Hepatocyte (in vitro differentiated cells): ENCODE measurements at regions not wholly inside any gene's neighbourhood (a gene's known extent, or its start where the extent isn't known, plus 50 kb on each side); places are given as distances from the start of the nearest gene placed in this dataset.
A peak's percentile ranks its signal among the peaks of the same experiment; 100 is the strongest.

Source experiments
- DNase-seq: peaks from one replicate; pipeline ENCODE4 v3.0.0-alpha.2; 2016; ENCODE audit warnings: low spot score
- H2AFZ ChIP-seq: fragments of 200-600 bp; sonication (generic); 2 replicates; pipeline ENCODE4 v1.6.0; 2016; ENCODE audit warnings: antibody characterized with exemption, mild to moderate bottlenecking
- H3K27ac ChIP-seq: fragments of 200-600 bp; sonication (generic); 2 replicates; pipeline ENCODE4 v1.5.1; 2016; ENCODE audit warnings: mild to moderate bottlenecking
- H3K27me3 ChIP-seq: fragments of 200-600 bp; sonication (generic); 2 replicates; pipeline ENCODE4 v1.6.1; 2016
- H3K36me3 ChIP-seq: fragments of 200-600 bp; sonication (generic); replicated peaks from 2 replicates; pipeline ENCODE4 v1.5.1; 2016; ENCODE audit warnings: low read depth; ENCODE audit not compliant: insufficient read depth
- H3K4me1 ChIP-seq: fragments of 200-600 bp; sonication (generic); 2 replicates; pipeline ENCODE4 v1.5.1; 2016; ENCODE audit warnings: mild to moderate bottlenecking, moderate library complexity; ENCODE audit not compliant: insufficient read depth
- H3K4me2 ChIP-seq: fragments of 200-600 bp; sonication (generic); 2 replicates; pipeline ENCODE4 v1.6.0; 2016
- H3K4me3 ChIP-seq: fragments of 200-600 bp; sonication (generic); 2 replicates; pipeline ENCODE4 v1.5.1; 2016; ENCODE audit warnings: mild to moderate bottlenecking
- H3K79me2 ChIP-seq: fragments of 200-600 bp; sonication (generic); 2 replicates; pipeline ENCODE4 v1.6.0; 2017; ENCODE audit warnings: mild to moderate bottlenecking
- H3K9me2 ChIP-seq: fragments of 200-600 bp; sonication (generic); replicated peaks from 2 replicates; pipeline ENCODE4 v1.6.0; 2017; ENCODE audit warnings: mild to moderate bottlenecking; ENCODE audit not compliant: insufficient read depth
- H3K9me3 ChIP-seq: fragments of 200-600 bp; sonication (generic); 2 replicates; pipeline ENCODE4 v1.5.1; 2016; ENCODE audit warnings: low read depth, mild to moderate bottlenecking
- H4K20me1 ChIP-seq: fragments of 200-600 bp; sonication (generic); 2 replicates; pipeline ENCODE4 v1.6.0; 2016; ENCODE audit warnings: mild to moderate bottlenecking; ENCODE audit not compliant: insufficient read depth, poor library complexity, severe bottlenecking
- CTCF ChIP-seq: fragments of 200-600 bp; sonication (generic); IDR thresholded peaks from 2 replicates; pipeline ENCODE4 v1.5.1; 2016; ENCODE audit warnings: antibody characterized with exemption, mild to moderate bottlenecking; ENCODE audit not compliant: poor library complexity
- EZH2 ChIP-seq: fragments of 200-600 bp; sonication (generic); IDR thresholded peaks from 2 replicates; pipeline ENCODE4 v1.6.1; 2016; ENCODE audit warnings: antibody characterized with exemption, mild to moderate bottlenecking, borderline replicate concordance
- EZH2phosphoT487 ChIP-seq: fragments of 200-600 bp; sonication (generic); IDR thresholded peaks from one replicate; pipeline ENCODE4 v1.6.1; 2018; ENCODE audit warnings: antibody characterized with exemption, mild to moderate bottlenecking, low read depth, moderate library complexity; ENCODE audit not compliant: unreplicated experiment, severe bottlenecking
- WGBS: methylation state at CpG from one replicate; pipeline ENCODE4 v1.1.6; 2016; ENCODE audit warnings: low lambda C conversion rate; ENCODE audit errors: missing lambda C conversion rate; 5-methylcytosine and 5-hydroxymethylcytosine counted together

GRCh38 chr6:144559865-144560593, 274.9 kb downstream of the UTRN start:
- no peaks in the 10 kb centered on the region for H3K9me3 ChIP-seq
- no peaks in the 10 kb centered on the region for H3K9me2 ChIP-seq
- TF ChIP-seq CTCF (no peak), EZH2 (no peak), EZH2phosphoT487 (no peak)
- peak overlapping the region; percentile 57 for H3K4me2 ChIP-seq
- H3K27ac ChIP-seq = peak overlapping the region; percentile 4
- peak; percentile 6 for DNase-seq
- no peak overlapping the region for H3K4me3 ChIP-seq
- H3K79me2 ChIP-seq = no peaks in the 10 kb centered on the region
- peaks cover 6% of the 10 kb centered on the region for H3K4me1 ChIP-seq
- 43% methylated on average over 8 of the region's 8 CpGs for WGBS
- H4K20me1 ChIP-seq = no peaks in the 10 kb centered on the region
- peak overlapping the region; percentile 10 for H2AFZ ChIP-seq
- H3K27me3 ChIP-seq = no peaks in the 10 kb centered on the region
- H3K36me3 ChIP-seq = no peaks in the 10 kb centered on the region

GRCh38 chr6:144561455-144562043, 276.4 kb downstream of the UTRN start:
- no peak for DNase-seq
- Histone ChIP-seq H4K20me1 (no peaks in the 10 kb centered on the region), H3K79me2 (no peaks in the 10 kb centered on the region), H3K4me2 (no peak overlapping the region), H3K9me2 (no peaks in the 10 kb centered on the region), H3K4me3 (no peak overlapping the region), H3K36me3 (no peaks in the 10 kb centered on the region), H3K27me3 (no peaks in the 10 kb centered on the region), H3K9me3 (no peaks in the 10 kb centered on the region), H3K27ac (no peak overlapping the region), H2AFZ (no peak overlapping the region), H3K4me1 (peaks cover 6% of the 10 kb centered on the region)
- 100% methylated on average over 2 of the region's 2 CpGs for WGBS
- TF ChIP-seq EZH2 (no peak), EZH2phosphoT487 (no peak), CTCF (no peak)

- WGBS = 92% methylated on average over 2 of the region's 2 CpGs
- H3K27ac ChIP-seq = no peak overlapping the region
- no peaks in the 10 kb centered on the region for H3K9me2 ChIP-seq
- DNase-seq = no peak
- H3K9me3 ChIP-seq = no peaks in the 10 kb centered on the region
- peaks cover 6% of the 10 kb centered on the region for H3K4me1 ChIP-seq
- no peaks in the 10 kb centered on the region for H3K79me2 ChIP-seq
- no peak overlapping the region for H3K4me3 ChIP-seq
- H2AFZ ChIP-seq = no peak overlapping the region
- no peaks in the 10 kb centered on the region for H3K27me3 ChIP-seq
- H3K36me3 ChIP-seq = no peaks in the 10 kb centered on the region
- no peak overlapping the region for H3K4me2 ChIP-seq
- TF ChIP-seq EZH2phosphoT487 = no peak
- no peak for TF ChIP-seq CTCF
- TF ChIP-seq EZH2 = no peak
- H4K20me1 ChIP-seq = no peaks in the 10 kb centered on the region
Observed at GRCh38 chr6:144564202-144564601, 279.1 kb downstream of the UTRN start.
